ENCODE measurements at regions not wholly inside any gene's neighbourhood (a gene's known extent, or its start where the extent isn't known, plus 50 kb on each side); places are given as distances from the start of the nearest gene placed in this dataset.

- in situ Hi-C loops (cut with MboI): no loop called here
- TF ChIP-seq EZH2phosphoT487 (IDR thresholded peaks at IDR 0.05; ENCODE audit: insufficient read depth, low read depth): no peak
- no peak for TF ChIP-seq EZH2 (IDR thresholded peaks at IDR 0.05; ENCODE audit: insufficient read depth, poor library complexity, severe bottlenecking)
These were observed 324.1 kb downstream of the RBM26 start for GRCh38 chr13:79081942-79082341.

DNA sequence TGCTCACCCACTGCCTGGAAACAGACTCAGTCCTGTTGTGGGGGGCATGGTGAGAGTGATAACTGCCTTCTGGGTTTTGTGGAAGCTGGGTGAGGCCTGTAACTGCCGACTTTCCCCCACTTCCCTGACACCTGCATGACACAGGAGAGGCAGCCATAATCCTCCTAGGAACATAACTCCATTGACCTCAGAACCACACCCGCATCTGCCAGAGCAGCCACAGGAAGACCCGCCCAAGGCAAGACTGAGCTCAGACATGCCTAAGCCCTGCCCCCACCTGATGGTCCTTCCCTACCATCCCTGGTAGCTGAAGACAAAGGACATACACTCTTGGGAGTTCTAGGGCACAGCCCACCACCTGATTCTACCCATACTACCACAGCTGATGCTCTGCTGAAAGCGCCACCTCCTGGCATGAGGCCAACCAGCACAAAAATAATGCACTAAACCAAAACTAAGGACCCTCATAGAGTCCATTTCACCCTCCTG is 326.7 kb downstream of the RBM26 start:
- H3K79me2 ChIP-seq (ENCODE audit: insufficient read depth): no peaks in the 10 kb centered on the region
- TF ChIP-seq EZH2phosphoT487 (IDR thresholded peaks at IDR 0.05; ENCODE audit: insufficient read depth, low read depth) (no peak), EZH2 (IDR thresholded peaks at IDR 0.05; ENCODE audit: insufficient read depth, poor library complexity, severe bottlenecking) (no peak)
- no peaks in the 10 kb centered on the region for H3K36me3 ChIP-seq (ENCODE audit: low read depth)
- in situ Hi-C loops (cut with MboI): no loop called here
- H3K9me3 ChIP-seq (ENCODE audit: low read depth): no peaks in the 10 kb centered on the region
- H3K4me2 ChIP-seq (ENCODE audit: unreplicated experiment): no peak overlapping the region
- H3K4me1 ChIP-seq (ENCODE audit: insufficient read depth): no peaks in the 10 kb centered on the region
- no peaks in the 10 kb centered on the region for H3K9me2 ChIP-seq (ENCODE audit: insufficient read depth)
- no peak overlapping the region for H2AFZ ChIP-seq
- WGBS, 2 experiments (ENCODE audit: low coverage in 1 of 2, low lambda C conversion rate in 2 of 2, missing lambda C conversion rate in 2 of 2): 44 to 57% methylated on average over 4 of the region's 4 CpGs
- no peaks in the 10 kb centered on the region for H3F3A ChIP-seq (ENCODE audit: insufficient read depth)
- H3K27me3 ChIP-seq (replicated peaks; ENCODE audit: insufficient read depth): no peaks in the 10 kb centered on the region
- H4K20me1 ChIP-seq (ENCODE audit: insufficient read depth): no peaks in the 10 kb centered on the region
- no peak overlapping the region for H3K27ac ChIP-seq
- DNase-seq: no peak
- H3K9ac ChIP-seq: no peak overlapping the region
- H3K4me3 ChIP-seq: no peak overlapping the region

More at GRCh38 chr13:79081942-79082341, 324.1 kb downstream of the RBM26 start:
- H3K4me1 ChIP-seq (ENCODE audit: insufficient read depth): no peaks in the 10 kb centered on the region
- no peak overlapping the region for H3K27ac ChIP-seq
- H2AFZ ChIP-seq: no peak overlapping the region
- no peak for DNase-seq
- H3F3A ChIP-seq (ENCODE audit: insufficient read depth): no peaks in the 10 kb centered on the region
- no peaks in the 10 kb centered on the region for H4K20me1 ChIP-seq (ENCODE audit: insufficient read depth)
- no peak overlapping the region for H3K9ac ChIP-seq
- WGBS, 2 experiments (ENCODE audit: low coverage in 1 of 2, low lambda C conversion rate in 2 of 2, missing lambda C conversion rate in 2 of 2): 18% methylated on average over 4 of the region's 4 CpGs
- no peaks in the 10 kb centered on the region for H3K9me3 ChIP-seq (ENCODE audit: low read depth)
- H3K79me2 ChIP-seq (ENCODE audit: insufficient read depth): no peaks in the 10 kb centered on the region
- no peak overlapping the region for H3K4me3 ChIP-seq
- H3K9me2 ChIP-seq (ENCODE audit: insufficient read depth): no peaks in the 10 kb centered on the region
- H3K36me3 ChIP-seq (ENCODE audit: low read depth): no peaks in the 10 kb centered on the region
- H3K4me2 ChIP-seq (ENCODE audit: unreplicated experiment): no peak overlapping the region
- H3K27me3 ChIP-seq (replicated peaks; ENCODE audit: insufficient read depth): no peaks in the 10 kb centered on the region

DNA sequence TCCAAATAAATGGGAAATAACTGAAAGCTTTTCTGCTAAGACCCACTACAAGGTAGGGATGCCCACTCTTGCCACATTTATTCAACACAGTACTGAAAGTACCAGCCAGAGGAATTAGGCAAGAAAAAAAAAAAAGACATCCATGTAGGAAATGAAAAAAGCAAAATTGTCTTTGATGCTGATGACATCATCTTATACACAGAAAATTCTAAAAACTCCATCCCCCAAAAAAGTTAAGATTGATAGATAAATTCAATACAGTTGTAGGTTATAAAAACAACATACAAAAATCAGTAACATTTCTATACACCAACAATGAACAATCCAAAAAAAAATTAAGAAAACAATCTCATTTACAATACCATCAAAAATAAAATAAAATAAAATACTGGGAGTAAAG is 330.4 kb downstream of the RBM26 start:
- no peaks in the 10 kb centered on the region for H3K36me3 ChIP-seq (ENCODE audit: low read depth)
- H3K27me3 ChIP-seq (replicated peaks; ENCODE audit: insufficient read depth): no peaks in the 10 kb centered on the region
- no peaks in the 10 kb centered on the region for H4K20me1 ChIP-seq (ENCODE audit: insufficient read depth)
- no peak overlapping the region for H3K4me2 ChIP-seq (ENCODE audit: unreplicated experiment)
- no peaks in the 10 kb centered on the region for H3K4me1 ChIP-seq (ENCODE audit: insufficient read depth)
- no peaks in the 10 kb centered on the region for H3F3A ChIP-seq (ENCODE audit: insufficient read depth)
- DNase-seq: no peak
- H2AFZ ChIP-seq: no peak overlapping the region
- H3K9me2 ChIP-seq (ENCODE audit: insufficient read depth): no peaks in the 10 kb centered on the region
- H3K9me3 ChIP-seq (ENCODE audit: low read depth): no peaks in the 10 kb centered on the region
- H3K79me2 ChIP-seq (ENCODE audit: insufficient read depth): no peaks in the 10 kb centered on the region
- in situ Hi-C loops (cut with MboI): no loop called here
- no peak overlapping the region for H3K4me3 ChIP-seq
- H3K27ac ChIP-seq: no peak overlapping the region
- TF ChIP-seq EZH2 (IDR thresholded peaks at IDR 0.05; ENCODE audit: insufficient read depth, poor library complexity, severe bottlenecking) (no peak), EZH2phosphoT487 (IDR thresholded peaks at IDR 0.05; ENCODE audit: insufficient read depth, low read depth) (no peak)
- H3K9ac ChIP-seq: no peak overlapping the region

DNA sequence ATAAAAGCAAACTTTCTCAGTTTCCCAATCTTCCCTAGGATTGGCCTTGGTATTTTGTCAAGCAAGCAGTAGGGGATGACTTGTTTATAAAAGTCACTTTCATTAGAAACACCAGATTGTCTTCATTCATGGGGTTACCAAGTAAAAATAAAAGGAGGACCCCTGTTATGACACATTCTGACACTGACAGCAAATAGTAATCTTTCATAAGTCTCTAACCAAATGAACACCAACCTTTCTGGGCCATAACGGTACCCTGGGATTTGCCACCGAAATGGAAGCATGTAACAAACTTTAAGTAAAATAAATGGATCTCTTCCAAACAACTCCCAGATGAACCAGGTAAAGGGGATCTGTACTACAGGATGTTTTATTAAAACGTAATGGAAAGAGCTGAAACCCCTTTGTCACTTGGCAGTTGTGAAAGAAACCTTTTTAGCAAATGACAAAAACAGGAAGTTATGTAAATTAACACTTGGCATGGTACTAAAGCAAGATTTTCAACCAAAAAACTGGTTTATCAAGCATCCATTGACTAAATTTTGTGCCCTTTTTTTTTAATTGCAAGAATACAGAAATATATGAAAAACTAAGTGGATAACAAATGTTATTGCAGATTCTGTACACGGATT is 335.6 kb downstream of the RBM26 start:
- H3K9me2 ChIP-seq (ENCODE audit: insufficient read depth): no peaks in the 10 kb centered on the region
- no peak overlapping the region for H2AFZ ChIP-seq
- H3K79me2 ChIP-seq (ENCODE audit: insufficient read depth): no peaks in the 10 kb centered on the region
- WGBS, 2 experiments (ENCODE audit: low coverage in 1 of 2, low lambda C conversion rate in 2 of 2, missing lambda C conversion rate in 2 of 2): 10 to 11% methylated on average over 4 of the region's 4 CpGs
- no peaks in the 10 kb centered on the region for H3K9me3 ChIP-seq (ENCODE audit: low read depth)
- H3K27me3 ChIP-seq (replicated peaks; ENCODE audit: insufficient read depth): no peaks in the 10 kb centered on the region
- no peaks in the 10 kb centered on the region for H3K4me1 ChIP-seq (ENCODE audit: insufficient read depth)
- no peaks in the 10 kb centered on the region for H3F3A ChIP-seq (ENCODE audit: insufficient read depth)
- H3K27ac ChIP-seq: no peak overlapping the region
- no peaks in the 10 kb centered on the region for H4K20me1 ChIP-seq (ENCODE audit: insufficient read depth)
- in situ Hi-C loops (cut with MboI): no loop called here
- no peak overlapping the region for H3K9ac ChIP-seq
- no peak for TF ChIP-seq EZH2 (IDR thresholded peaks at IDR 0.05; ENCODE audit: insufficient read depth, poor library complexity, severe bottlenecking)
- TF ChIP-seq EZH2phosphoT487 (IDR thresholded peaks at IDR 0.05; ENCODE audit: insufficient read depth, low read depth): no peak
- no peak overlapping the region for H3K4me2 ChIP-seq (ENCODE audit: unreplicated experiment)
- H3K36me3 ChIP-seq (ENCODE audit: low read depth): no peaks in the 10 kb centered on the region
- H3K4me3 ChIP-seq: no peak overlapping the region
- DNase-seq: no peak

DNA sequence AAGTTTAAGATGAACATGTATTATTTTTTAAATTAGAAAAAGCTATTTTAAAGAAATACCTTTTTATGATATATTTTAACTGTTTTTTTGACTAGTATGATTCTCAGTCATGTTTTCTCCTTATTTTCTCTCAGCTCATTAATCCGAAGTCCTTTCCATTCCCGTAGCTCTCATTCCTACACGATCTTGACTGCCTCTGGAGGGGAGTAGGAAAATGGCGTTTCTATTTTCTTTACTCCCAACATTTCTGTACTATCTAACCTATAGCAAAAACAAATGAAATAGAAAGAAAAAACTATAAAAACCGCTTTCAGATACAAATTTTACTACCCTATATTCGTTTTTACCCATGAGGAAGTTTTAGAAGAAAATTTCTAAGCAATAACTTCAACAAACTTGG is 343.8 kb downstream of the RBM26 start:
- Histone ChIP-seq H3K4me2 (ENCODE audit: unreplicated experiment) (no peak overlapping the region), H3K27me3 (replicated peaks; ENCODE audit: insufficient read depth) (no peaks in the 10 kb centered on the region), H3K27ac (no peak overlapping the region), H3K79me2 (ENCODE audit: insufficient read depth) (no peaks in the 10 kb centered on the region), H4K20me1 (ENCODE audit: insufficient read depth) (no peaks in the 10 kb centered on the region), H3F3A (ENCODE audit: insufficient read depth) (no peaks in the 10 kb centered on the region), H3K9me3 (ENCODE audit: low read depth) (no peaks in the 10 kb centered on the region), H3K9me2 (ENCODE audit: insufficient read depth) (no peaks in the 10 kb centered on the region), H3K9ac (no peak overlapping the region), H3K4me3 (no peak overlapping the region), H3K4me1 (ENCODE audit: insufficient read depth) (no peaks in the 10 kb centered on the region), H3K36me3 (ENCODE audit: low read depth) (no peaks in the 10 kb centered on the region), H2AFZ (no peak overlapping the region)
- WGBS, 2 experiments (ENCODE audit: low coverage in 1 of 2, low lambda C conversion rate in 2 of 2, missing lambda C conversion rate in 2 of 2): 18 to 27% methylated on average over 6 of the region's 6 CpGs
- TF ChIP-seq EZH2phosphoT487 (IDR thresholded peaks at IDR 0.05; ENCODE audit: insufficient read depth, low read depth) (no peak), EZH2 (IDR thresholded peaks at IDR 0.05; ENCODE audit: insufficient read depth, poor library complexity, severe bottlenecking) (no peak)
- no peak for DNase-seq
- in situ Hi-C loops (cut with MboI): no loop called here
